ENCODE measurements at regions not wholly inside any gene's neighbourhood (a gene's known extent, or its start where the extent isn't known, plus 50 kb on each side); places are given as distances from the start of the nearest gene placed in this dataset.
A peak's percentile ranks its signal among the peaks of the same experiment; 100 is the strongest.

GRCh38 chr18:78814766-78815165, 164.9 kb upstream of the SALL3 start:
- DNase-seq (peak in 1 of 4 donors; percentile 71), ATAC-seq (peak; percentile 81)
- Histone ChIP-seq H3K9me3 (no peaks in the 10 kb centered on the region), H3K36me3 (no peaks in the 10 kb centered on the region), H3K27ac (no peak overlapping the region), H3K27me3 (peaks cover 3 to 65% of the 10 kb centered on the region in 2 donors), H3K4me3 (no peak overlapping the region), H3K4me1 (no peaks in the 10 kb centered on the region)
- no peak for TF ChIP-seq CTCF (IDR thresholded peaks at IDR 0.05)
- intact Hi-C loops (cut with DNase I), result no loop called here

GRCh38 chr18:78816114-78816513, 163.5 kb upstream of the SALL3 start:
- TF ChIP-seq CTCF (IDR thresholded peaks at IDR 0.05), result no peak
- DNase-seq, result peak in 1 of 4 donors; percentile 47
- ATAC-seq, result no peak
- intact Hi-C loops (cut with DNase I), result no loop called here
- no peak overlapping the region for H3K4me3 ChIP-seq
- no peaks in the 10 kb centered on the region for H3K9me3 ChIP-seq
- no peaks in the 10 kb centered on the region for H3K4me1 ChIP-seq
- peaks cover 3 to 77% of the 10 kb centered on the region in 2 donors for H3K27me3 ChIP-seq
- H3K36me3 ChIP-seq, result no peaks in the 10 kb centered on the region
- no peak overlapping the region for H3K27ac ChIP-seq

- no peak for TF ChIP-seq CTCF (IDR thresholded peaks at IDR 0.05)
- DNase-seq, result peak in 1 of 4 donors; percentile 51
- H3K9me3 ChIP-seq, result no peaks in the 10 kb centered on the region
- H3K4me3 ChIP-seq, result no peak overlapping the region
- H3K36me3 ChIP-seq, result no peaks in the 10 kb centered on the region
- ATAC-seq, result no peak
- intact Hi-C loops (cut with DNase I), result no loop called here
- no peaks in the 10 kb centered on the region for H3K4me1 ChIP-seq
- peaks cover 3 to 81% of the 10 kb centered on the region in 2 donors for H3K27me3 ChIP-seq
- no peak overlapping the region for H3K27ac ChIP-seq
Measured at GRCh38 chr18:78816916-78817315, 162.7 kb upstream of the SALL3 start.

GRCh38 chr18:78818495-78818894, 161.1 kb upstream of the SALL3 start:
- DNase-seq, result peak in 1 of 4 donors; percentile 44
- intact Hi-C loops (cut with DNase I), result no loop called here
- H3K9me3 ChIP-seq, result no peaks in the 10 kb centered on the region
- no peak overlapping the region for H3K4me3 ChIP-seq
- peaks cover 3 to 81% of the 10 kb centered on the region in 2 donors for H3K27me3 ChIP-seq
- H3K36me3 ChIP-seq, result no peaks in the 10 kb centered on the region
- H3K27ac ChIP-seq, result no peak overlapping the region
- TF ChIP-seq CTCF (IDR thresholded peaks at IDR 0.05), result no peak
- H3K4me1 ChIP-seq, result no peaks in the 10 kb centered on the region
- ATAC-seq, result no peak

- Histone ChIP-seq H3K36me3 (no peaks in the 10 kb centered on the region), H3K4me1 (no peaks in the 10 kb centered on the region), H3K9me3 (no peaks in the 10 kb centered on the region), H3K27ac (no peak overlapping the region), H3K4me3 (no peak overlapping the region), H3K27me3 (peaks cover 3 to 81% of the 10 kb centered on the region in 2 donors)
- no peak for TF ChIP-seq CTCF (IDR thresholded peaks at IDR 0.05)
- DNase-seq (peak in 1 of 4 donors; percentile 5), ATAC-seq (no peak)
- intact Hi-C loops (cut with DNase I), result no loop called here
Measured at GRCh38 chr18:78818961-78819360, 160.7 kb upstream of the SALL3 start.

All from left lung (tissue), 4 donors.